ENCODE measurements at regions not wholly inside any gene's neighbourhood (a gene's known extent, or its start where the extent isn't known, plus 50 kb on each side); places are given as distances from the start of the nearest gene placed in this dataset.

DNA sequence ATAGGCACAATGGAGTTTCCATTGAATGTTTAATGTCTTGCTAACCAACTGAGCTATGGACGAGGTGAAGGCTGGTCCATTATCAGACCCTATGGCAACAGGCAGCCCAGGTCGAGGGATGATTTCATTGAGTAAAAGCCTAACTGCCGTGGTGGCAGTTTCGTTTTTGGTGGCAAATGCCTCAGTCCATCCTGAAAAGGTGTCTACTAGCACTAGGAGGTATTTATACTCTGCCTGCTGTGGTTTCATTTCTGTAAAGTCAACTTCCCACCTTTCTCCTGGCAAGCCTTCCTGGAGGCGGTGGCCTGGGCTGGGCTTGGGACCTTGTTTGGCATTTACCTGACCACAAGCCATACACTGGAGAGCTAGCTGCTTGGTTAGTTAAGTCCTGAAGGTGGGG lies 75.8 kb downstream of the PRR15 start (continued):
- TF ChIP-seq, protein P1, sequence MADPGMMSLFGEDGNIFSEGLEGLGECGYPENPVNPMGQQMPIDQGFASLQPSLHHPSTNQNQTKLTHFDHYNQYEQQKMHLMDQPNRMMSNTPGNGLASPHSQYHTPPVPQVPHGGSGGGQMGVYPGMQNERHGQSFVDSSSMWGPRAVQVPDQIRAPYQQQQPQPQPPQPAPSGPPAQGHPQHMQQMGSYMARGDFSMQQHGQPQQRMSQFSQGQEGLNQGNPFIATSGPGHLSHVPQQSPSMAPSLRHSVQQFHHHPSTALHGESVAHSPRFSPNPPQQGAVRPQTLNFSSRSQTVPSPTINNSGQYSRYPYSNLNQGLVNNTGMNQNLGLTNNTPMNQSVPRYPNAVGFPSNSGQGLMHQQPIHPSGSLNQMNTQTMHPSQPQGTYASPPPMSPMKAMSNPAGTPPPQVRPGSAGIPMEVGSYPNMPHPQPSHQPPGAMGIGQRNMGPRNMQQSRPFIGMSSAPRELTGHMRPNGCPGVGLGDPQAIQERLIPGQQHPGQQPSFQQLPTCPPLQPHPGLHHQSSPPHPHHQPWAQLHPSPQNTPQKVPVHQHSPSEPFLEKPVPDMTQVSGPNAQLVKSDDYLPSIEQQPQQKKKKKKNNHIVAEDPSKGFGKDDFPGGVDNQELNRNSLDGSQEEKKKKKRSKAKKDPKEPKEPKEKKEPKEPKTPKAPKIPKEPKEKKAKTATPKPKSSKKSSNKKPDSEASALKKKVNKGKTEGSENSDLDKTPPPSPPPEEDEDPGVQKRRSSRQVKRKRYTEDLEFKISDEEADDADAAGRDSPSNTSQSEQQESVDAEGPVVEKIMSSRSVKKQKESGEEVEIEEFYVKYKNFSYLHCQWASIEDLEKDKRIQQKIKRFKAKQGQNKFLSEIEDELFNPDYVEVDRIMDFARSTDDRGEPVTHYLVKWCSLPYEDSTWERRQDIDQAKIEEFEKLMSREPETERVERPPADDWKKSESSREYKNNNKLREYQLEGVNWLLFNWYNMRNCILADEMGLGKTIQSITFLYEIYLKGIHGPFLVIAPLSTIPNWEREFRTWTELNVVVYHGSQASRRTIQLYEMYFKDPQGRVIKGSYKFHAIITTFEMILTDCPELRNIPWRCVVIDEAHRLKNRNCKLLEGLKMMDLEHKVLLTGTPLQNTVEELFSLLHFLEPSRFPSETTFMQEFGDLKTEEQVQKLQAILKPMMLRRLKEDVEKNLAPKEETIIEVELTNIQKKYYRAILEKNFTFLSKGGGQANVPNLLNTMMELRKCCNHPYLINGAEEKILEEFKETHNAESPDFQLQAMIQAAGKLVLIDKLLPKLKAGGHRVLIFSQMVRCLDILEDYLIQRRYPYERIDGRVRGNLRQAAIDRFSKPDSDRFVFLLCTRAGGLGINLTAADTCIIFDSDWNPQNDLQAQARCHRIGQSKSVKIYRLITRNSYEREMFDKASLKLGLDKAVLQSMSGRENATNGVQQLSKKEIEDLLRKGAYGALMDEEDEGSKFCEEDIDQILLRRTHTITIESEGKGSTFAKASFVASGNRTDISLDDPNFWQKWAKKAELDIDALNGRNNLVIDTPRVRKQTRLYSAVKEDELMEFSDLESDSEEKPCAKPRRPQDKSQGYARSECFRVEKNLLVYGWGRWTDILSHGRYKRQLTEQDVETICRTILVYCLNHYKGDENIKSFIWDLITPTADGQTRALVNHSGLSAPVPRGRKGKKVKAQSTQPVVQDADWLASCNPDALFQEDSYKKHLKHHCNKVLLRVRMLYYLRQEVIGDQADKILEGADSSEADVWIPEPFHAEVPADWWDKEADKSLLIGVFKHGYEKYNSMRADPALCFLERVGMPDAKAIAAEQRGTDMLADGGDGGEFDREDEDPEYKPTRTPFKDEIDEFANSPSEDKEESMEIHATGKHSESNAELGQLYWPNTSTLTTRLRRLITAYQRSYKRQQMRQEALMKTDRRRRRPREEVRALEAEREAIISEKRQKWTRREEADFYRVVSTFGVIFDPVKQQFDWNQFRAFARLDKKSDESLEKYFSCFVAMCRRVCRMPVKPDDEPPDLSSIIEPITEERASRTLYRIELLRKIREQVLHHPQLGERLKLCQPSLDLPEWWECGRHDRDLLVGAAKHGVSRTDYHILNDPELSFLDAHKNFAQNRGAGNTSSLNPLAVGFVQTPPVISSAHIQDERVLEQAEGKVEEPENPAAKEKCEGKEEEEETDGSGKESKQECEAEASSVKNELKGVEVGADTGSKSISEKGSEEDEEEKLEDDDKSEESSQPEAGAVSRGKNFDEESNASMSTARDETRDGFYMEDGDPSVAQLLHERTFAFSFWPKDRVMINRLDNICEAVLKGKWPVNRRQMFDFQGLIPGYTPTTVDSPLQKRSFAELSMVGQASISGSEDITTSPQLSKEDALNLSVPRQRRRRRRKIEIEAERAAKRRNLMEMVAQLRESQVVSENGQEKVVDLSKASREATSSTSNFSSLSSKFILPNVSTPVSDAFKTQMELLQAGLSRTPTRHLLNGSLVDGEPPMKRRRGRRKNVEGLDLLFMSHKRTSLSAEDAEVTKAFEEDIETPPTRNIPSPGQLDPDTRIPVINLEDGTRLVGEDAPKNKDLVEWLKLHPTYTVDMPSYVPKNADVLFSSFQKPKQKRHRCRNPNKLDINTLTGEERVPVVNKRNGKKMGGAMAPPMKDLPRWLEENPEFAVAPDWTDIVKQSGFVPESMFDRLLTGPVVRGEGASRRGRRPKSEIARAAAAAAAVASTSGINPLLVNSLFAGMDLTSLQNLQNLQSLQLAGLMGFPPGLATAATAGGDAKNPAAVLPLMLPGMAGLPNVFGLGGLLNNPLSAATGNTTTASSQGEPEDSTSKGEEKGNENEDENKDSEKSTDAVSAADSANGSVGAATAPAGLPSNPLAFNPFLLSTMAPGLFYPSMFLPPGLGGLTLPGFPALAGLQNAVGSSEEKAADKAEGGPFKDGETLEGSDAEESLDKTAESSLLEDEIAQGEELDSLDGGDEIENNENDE (IDR thresholded peaks at IDR 0.05; ENCODE audit: insufficient replicate concordance, low read length) = no peak
- TF ChIP-seq CTBP2 (IDR thresholded peaks at IDR 0.05; ENCODE audit: borderline replicate concordance, insufficient read depth, insufficient read length, low read length) (no peak), PHF8 (conservative IDR thresholded peaks at IDR 0.05; ENCODE audit: low read depth, low read length) (no peak), CEBPB (IDR thresholded peaks at IDR 0.05; ENCODE audit: low read depth, low read length) (no peak), SIRT6 (IDR thresholded peaks at IDR 0.05; ENCODE audit: low read length) (no peak), ASH2L (IDR thresholded peaks at IDR 0.05; ENCODE audit: low read length) (no peak), HDAC2 (IDR thresholded peaks at IDR 0.05; ENCODE audit: borderline replicate concordance in 1 of 2, low read depth in 2 of 2, low read length in 2 of 2) (no peak), TAF7 (optimal IDR thresholded peaks at IDR 0.05; ENCODE audit: borderline replicate concordance, low read depth, low read length) (no peak), GTF2F1 (IDR thresholded peaks at IDR 0.05; ENCODE audit: borderline replicate concordance, low read depth, low read length) (no peak), POLR2A (IDR thresholded peaks at IDR 0.05; ENCODE audit: control extremely low read depth in 1 of 2, low read depth in 2 of 2, low read length in 2 of 2) (no peak), EGR1 (IDR thresholded peaks at IDR 0.05; ENCODE audit: borderline replicate concordance, low read depth, low read length) (no peak), SUZ12 (IDR thresholded peaks at IDR 0.05; ENCODE audit: low read length) (no peak), RFX5 (IDR thresholded peaks at IDR 0.05; ENCODE audit: borderline replicate concordance, low read depth, low read length) (no peak)
